Skeletal muscle tissue (tissue), 3 donors: ENCODE measurements at regions not wholly inside any gene's neighbourhood (a gene's known extent, or its start where the extent isn't known, plus 50 kb on each side); places are given as distances from the start of the nearest gene placed in this dataset.

ENCODE experiments used
- H3K27ac ChIP-seq: one replicate; pipeline ENCODE4 v1.7.0; 2013; ENCODE audit warnings: mild to moderate bottlenecking, low read depth, low read length, inconsistent platforms
- H3K27me3 ChIP-seq, 3 donors: one replicate each; pipeline ENCODE4 v1.7.0; 2013; ENCODE audit warnings: low read length in 3 of 3; ENCODE audit not compliant: control insufficient read depth in 3 of 3, insufficient read depth in 3 of 3
- H3K36me3 ChIP-seq, 3 donors: one replicate each; pipeline ENCODE4 v1.7.0; 2013; ENCODE audit warnings: low read length in 3 of 3; ENCODE audit not compliant: control insufficient read depth in 3 of 3, insufficient read depth in 3 of 3
- H3K4me1 ChIP-seq, 3 donors: one replicate each; pipeline ENCODE4 v1.7.0; 2013; ENCODE audit warnings: low read length in 3 of 3, mild to moderate bottlenecking in 3 of 3; ENCODE audit not compliant: control insufficient read depth in 3 of 3, insufficient read depth in 3 of 3
- H3K4me3 ChIP-seq, 3 donors: one replicate each; pipeline ENCODE4 v1.7.0; 2013; ENCODE audit warnings: low read length in 3 of 3
- H3K9ac ChIP-seq, 3 donors: one replicate each; pipeline ENCODE4 v1.7.0; 2013; ENCODE audit warnings: low read length in 3 of 3, mild to moderate bottlenecking in 3 of 3, moderate library complexity in 2 of 3, low read depth in 1 of 3
- H3K9me3 ChIP-seq, 3 donors: one replicate each; pipeline ENCODE4 v1.7.0; 2013; ENCODE audit warnings: low read length in 3 of 3; ENCODE audit not compliant: control insufficient read depth in 3 of 3
- donor health status: Osteomylitis.

DNA sequence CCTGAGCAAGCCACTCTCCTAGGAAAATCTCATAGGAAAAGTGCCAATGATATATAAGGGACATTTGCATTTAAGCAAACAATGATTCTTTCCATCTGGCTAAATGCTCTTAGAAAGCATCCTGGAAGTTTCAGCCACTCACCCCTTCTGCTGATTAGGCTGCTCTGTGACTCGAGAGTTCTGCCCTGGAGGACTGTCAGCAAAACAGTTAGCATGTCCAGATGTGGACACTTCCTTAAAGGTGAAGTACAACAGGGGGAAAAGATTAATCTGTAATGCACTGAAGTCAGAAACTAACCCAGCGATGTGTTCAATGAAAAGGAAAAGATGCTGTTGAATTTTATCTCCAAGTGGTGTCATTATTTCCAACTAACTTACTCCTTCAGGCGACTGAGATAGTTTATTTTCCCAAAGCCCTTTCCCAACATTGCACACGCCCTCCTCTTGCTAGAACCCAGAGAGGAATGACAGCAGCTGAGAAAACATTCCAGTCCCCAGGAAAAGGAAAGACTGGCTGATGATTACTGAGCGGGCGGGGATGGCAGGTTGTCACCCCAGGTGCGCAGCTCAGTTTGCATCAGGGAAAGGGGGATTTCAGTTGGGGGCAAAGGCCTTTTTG lies 214.0 kb downstream of the SS18 start:
- no peaks in the 10 kb centered on the region for H3K27me3 ChIP-seq
- no peaks in the 10 kb centered on the region for H3K4me1 ChIP-seq
- no peak overlapping the region for H3K4me3 ChIP-seq
- H3K9me3 ChIP-seq, result peaks cover 0 to 2% (median 0%) of the 10 kb centered on the region in 3 donors
- no peaks in the 10 kb centered on the region for H3K36me3 ChIP-seq
- H3K27ac ChIP-seq, result no peak overlapping the region
- H3K9ac ChIP-seq, result no peak overlapping the region

DNA sequence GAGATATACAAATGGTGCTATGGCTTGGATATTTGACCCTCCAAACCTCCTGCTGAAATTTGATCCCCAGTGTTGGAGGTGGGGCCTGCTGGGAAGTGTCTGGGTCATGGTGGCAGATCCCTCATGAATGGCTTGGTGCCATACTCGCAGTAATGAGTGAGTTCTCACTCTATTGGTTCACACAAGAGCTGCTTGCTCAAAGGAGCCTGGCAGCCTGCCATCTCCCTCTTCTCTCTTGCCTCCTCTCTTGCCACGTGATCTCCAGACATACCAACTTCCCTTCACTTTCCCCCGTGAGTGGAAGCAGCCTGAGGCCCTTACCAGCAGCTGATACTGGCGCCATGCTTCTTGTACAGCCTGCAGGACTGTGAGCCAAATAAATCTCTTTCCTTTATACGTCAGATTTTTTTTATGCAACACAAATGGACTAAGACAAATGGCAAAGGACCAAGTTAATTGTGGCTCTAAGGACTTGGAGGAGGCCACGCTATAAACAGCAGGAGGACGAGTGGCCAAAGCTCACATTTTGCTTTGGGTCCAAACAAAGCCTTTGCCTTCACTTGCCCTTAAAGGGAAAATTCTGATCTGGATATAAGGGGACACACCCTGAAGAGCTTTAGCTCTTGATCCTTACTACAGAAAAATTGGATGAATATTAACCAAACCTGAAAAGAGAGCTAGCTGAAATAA lies 214.7 kb downstream of the SS18 start:
- Histone ChIP-seq H3K36me3 (no peaks in the 10 kb centered on the region), H3K4me3 (no peak overlapping the region), H3K9me3 (peaks cover 0 to 2% (median 0%) of the 10 kb centered on the region in 3 donors), H3K9ac (no peak overlapping the region), H3K27me3 (no peaks in the 10 kb centered on the region), H3K4me1 (no peaks in the 10 kb centered on the region), H3K27ac (no peak overlapping the region)

GRCh38 chr18:25873833-25874232 lies 216.6 kb downstream of the SS18 start:
- Histone ChIP-seq H3K27ac (no peak overlapping the region), H3K36me3 (no peaks in the 10 kb centered on the region), H3K9ac (no peak overlapping the region), H3K4me3 (no peak overlapping the region), H3K9me3 (peaks cover 0 to 2% (median 0%) of the 10 kb centered on the region in 3 donors), H3K4me1 (no peaks in the 10 kb centered on the region), H3K27me3 (no peaks in the 10 kb centered on the region)

- Histone ChIP-seq H3K36me3 (no peaks in the 10 kb centered on the region), H3K9me3 (no peaks in the 10 kb centered on the region), H3K4me1 (no peaks in the 10 kb centered on the region), H3K27me3 (peaks cover 0 to 3% (median 0%) of the 10 kb centered on the region in 3 donors), H3K4me3 (no peak overlapping the region), H3K27ac (no peak overlapping the region), H3K9ac (no peak overlapping the region)
Observed at GRCh38 chr18:25866331-25866730, 224.1 kb downstream of the SS18 start.

GRCh38 chr18:25862881-25863600 lies 227.4 kb downstream of the SS18 start:
- Histone ChIP-seq H3K4me3 (no peak overlapping the region), H3K9ac (no peak overlapping the region), H3K27ac (no peak overlapping the region), H3K27me3 (peaks cover 0 to 3% (median 0%) of the 10 kb centered on the region in 3 donors), H3K4me1 (no peaks in the 10 kb centered on the region), H3K9me3 (no peaks in the 10 kb centered on the region), H3K36me3 (no peaks in the 10 kb centered on the region)

GRCh38 chr18:25853691-25854433 lies 236.6 kb downstream of the SS18 start:
- no peaks in the 10 kb centered on the region for H3K4me1 ChIP-seq
- H3K36me3 ChIP-seq, result no peaks in the 10 kb centered on the region
- no peak overlapping the region for H3K9ac ChIP-seq
- no peak overlapping the region for H3K4me3 ChIP-seq
- no peaks in the 10 kb centered on the region for H3K9me3 ChIP-seq
- no peak overlapping the region for H3K27ac ChIP-seq
- no peaks in the 10 kb centered on the region for H3K27me3 ChIP-seq

DNA sequence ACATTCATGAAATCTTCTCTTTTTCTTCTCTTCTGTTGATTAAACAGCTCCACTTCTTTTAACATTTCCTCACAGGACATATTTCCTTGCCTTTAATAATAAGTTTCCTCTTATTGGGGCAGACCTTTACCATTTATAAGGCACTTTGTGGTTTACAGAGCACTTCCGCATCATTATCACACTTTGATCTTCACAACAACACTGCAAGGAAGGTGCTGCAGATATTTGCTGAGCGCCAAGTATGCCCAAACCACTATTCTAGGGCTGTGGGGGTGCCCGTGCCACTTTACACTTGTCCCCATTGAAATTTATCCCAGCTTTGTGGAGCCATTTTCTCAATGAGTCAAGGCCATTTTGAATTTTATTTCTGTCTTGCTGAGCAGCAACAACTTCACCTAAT lies 246.6 kb downstream of the SS18 start:
- Histone ChIP-seq H3K4me1 (no peaks in the 10 kb centered on the region), H3K9me3 (no peaks in the 10 kb centered on the region), H3K27me3 (no peaks in the 10 kb centered on the region), H3K36me3 (no peaks in the 10 kb centered on the region), H3K27ac (no peak overlapping the region), H3K9ac (no peak overlapping the region), H3K4me3 (no peak overlapping the region)

GRCh38 chr18:25842665-25843064 lies 247.7 kb downstream of the SS18 start:
- Histone ChIP-seq H3K9me3 (no peaks in the 10 kb centered on the region), H3K27ac (no peak overlapping the region), H3K9ac (no peak overlapping the region), H3K36me3 (no peaks in the 10 kb centered on the region), H3K4me3 (no peak overlapping the region), H3K4me1 (no peaks in the 10 kb centered on the region), H3K27me3 (no peaks in the 10 kb centered on the region)

- Histone ChIP-seq H3K4me1 (peaks cover 6 to 9% (median 7%) of the 10 kb centered on the region in 3 donors), H3K9me3 (no peaks in the 10 kb centered on the region)
Observed at GRCh38 chr18:25834061-25834460, 256.4 kb downstream of the SS18 start.

More at GRCh38 chr18:25834061-25834460, 256.4 kb downstream of the SS18 start:
- no peaks in the 10 kb centered on the region for H3K27me3 ChIP-seq
- H3K4me3 ChIP-seq, result no peak overlapping the region
- H3K27ac ChIP-seq, result no peak overlapping the region
- no peak overlapping the region for H3K9ac ChIP-seq
- H3K36me3 ChIP-seq, result no peaks in the 10 kb centered on the region
